ENCODE measurements at regions not wholly inside any gene's neighbourhood (a gene's known extent, or its start where the extent isn't known, plus 50 kb on each side); places are given as distances from the start of the nearest gene placed in this dataset.

GRCh38 chr14:71532790-71533189, 399.4 kb upstream of the RGS6 start (continued):
- TF ChIP-seq GABPA (IDR thresholded peaks at IDR 0.05 in 1 of 2, conservative IDR thresholded peaks at IDR 0.05 in 1 of 2): no peak
- no peak for TF ChIP-seq RXRA (IDR thresholded peaks at IDR 0.05)
- TF ChIP-seq FOXA2 (IDR thresholded peaks at IDR 0.05): no peak
- TF ChIP-seq, protein P1, sequence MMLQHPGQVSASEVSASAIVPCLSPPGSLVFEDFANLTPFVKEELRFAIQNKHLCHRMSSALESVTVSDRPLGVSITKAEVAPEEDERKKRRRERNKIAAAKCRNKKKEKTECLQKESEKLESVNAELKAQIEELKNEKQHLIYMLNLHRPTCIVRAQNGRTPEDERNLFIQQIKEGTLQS (IDR thresholded peaks at IDR 0.05): no peak
- no peak for TF ChIP-seq SP1 (IDR thresholded peaks at IDR 0.05)
- TF ChIP-seq TAF1 (conservative IDR thresholded peaks at IDR 0.05): no peak

DNA sequence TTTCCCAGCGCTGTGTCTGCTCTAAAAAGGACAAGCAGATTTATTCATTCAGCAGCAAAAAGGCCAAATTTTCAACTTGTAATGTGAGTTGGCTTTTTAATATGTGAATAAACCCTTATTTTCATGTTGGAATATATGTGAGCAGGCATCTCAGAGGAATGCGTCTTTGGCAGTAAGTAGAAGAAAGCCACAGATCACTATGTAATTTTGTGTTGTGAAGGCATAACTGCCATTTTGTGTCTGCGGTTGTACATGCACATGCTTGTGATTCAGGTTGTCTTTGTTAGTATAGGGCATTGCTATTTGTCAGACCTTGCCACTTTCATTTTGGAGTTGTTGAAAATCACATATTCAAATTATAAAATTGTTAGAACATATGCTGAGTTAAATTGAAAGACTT, 398.8 kb upstream of the RGS6 start:
- WGBS: 95% methylated on average over 3 of the region's 3 CpGs
- TF ChIP-seq RXRA (IDR thresholded peaks at IDR 0.05) (no peak), FOXA1 (IDR thresholded peaks at IDR 0.05) (no peak), HNF4G (IDR thresholded peaks at IDR 0.05) (no peak)
- Histone ChIP-seq H3K9me3 (ENCODE audit: control insufficient read depth in 4 of 4, low read length in 3 of 4) (no peaks in the 10 kb centered on the region), H3K9ac (ENCODE audit: low read depth in 1 of 2, low read length in 2 of 2) (no peak overlapping the region), H3K4me3 (ENCODE audit: low read depth in 1 of 3, low read length in 3 of 3) (no peak overlapping the region), H3K27me3 (ENCODE audit: control insufficient read depth in 4 of 4, insufficient read depth in 4 of 4, low read length in 3 of 4) (no peaks in the 10 kb centered on the region), H3K27ac (ENCODE audit: low read depth in 1 of 2, low read length in 2 of 2) (no peak overlapping the region), H3K4me1 (ENCODE audit: control insufficient read depth in 4 of 4, insufficient read depth in 4 of 4, low read length in 3 of 4) (peaks cover 0 to 4% (median 2%) of the 10 kb centered on the region in 4 donors), H3K36me3 (ENCODE audit: control insufficient read depth in 4 of 4, insufficient read depth in 3 of 4, low read depth in 1 of 4, low read length in 3 of 4) (peaks cover 0 to 6% (median 0%) of the 10 kb centered on the region in 4 donors)
- DNase-seq (ENCODE audit: low spot score): no peak

- TF ChIP-seq YY1 (IDR thresholded peaks at IDR 0.05) (no peak), ZBTB33 (IDR thresholded peaks at IDR 0.05) (no peak), NR2F2 (IDR thresholded peaks at IDR 0.05) (no peak), REST (IDR thresholded peaks at IDR 0.05) (no peak), SP1 (IDR thresholded peaks at IDR 0.05) (no peak), TAF1 (conservative IDR thresholded peaks at IDR 0.05) (no peak), FOXA1 (IDR thresholded peaks at IDR 0.05) (no peak), HNF4G (IDR thresholded peaks at IDR 0.05) (no peak), GABPA (IDR thresholded peaks at IDR 0.05 in 1 of 2, conservative IDR thresholded peaks at IDR 0.05 in 1 of 2) (no peak), MAX (IDR thresholded peaks at IDR 0.05) (no peak), FOXA2 (IDR thresholded peaks at IDR 0.05) (no peak), HNF4A (conservative IDR thresholded peaks at IDR 0.05) (no peak), RXRA (IDR thresholded peaks at IDR 0.05) (no peak), RAD21 (IDR thresholded peaks at IDR 0.05) (no peak)
- Histone ChIP-seq H3K9me3 (ENCODE audit: control insufficient read depth in 4 of 4, low read length in 3 of 4) (no peaks in the 10 kb centered on the region), H3K9ac (ENCODE audit: low read depth in 1 of 2, low read length in 2 of 2) (no peak overlapping the region), H3K36me3 (ENCODE audit: control insufficient read depth in 4 of 4, insufficient read depth in 3 of 4, low read depth in 1 of 4, low read length in 3 of 4) (peaks cover 0 to 6% (median 0%) of the 10 kb centered on the region in 4 donors), H3K4me1 (ENCODE audit: control insufficient read depth in 4 of 4, insufficient read depth in 4 of 4, low read length in 3 of 4) (peaks cover 0 to 4% (median 2%) of the 10 kb centered on the region in 4 donors), H3K27me3 (ENCODE audit: control insufficient read depth in 4 of 4, insufficient read depth in 4 of 4, low read length in 3 of 4) (no peaks in the 10 kb centered on the region), H3K4me3 (ENCODE audit: low read depth in 1 of 3, low read length in 3 of 3) (no peak overlapping the region), H3K27ac (ENCODE audit: low read depth in 1 of 2, low read length in 2 of 2) (no peak overlapping the region)
- 100% methylated on average over 1 of the region's 1 CpG for WGBS
- DNase-seq (ENCODE audit: low spot score): no peak
Observed at GRCh38 chr14:71533800-71534199, 398.4 kb upstream of the RGS6 start.
